SK-N-MC (cell line): ENCODE measurements at regions not wholly inside any gene's neighbourhood (a gene's known extent, or its start where the extent isn't known, plus 50 kb on each side); places are given as distances from the start of the nearest gene placed in this dataset.

Experiments
- DNase-seq: peaks from one replicate; pipeline ENCODE4 v3.0.0-alpha.2; 2011; ENCODE audit warnings: low read depth, low spot score
- H3K27ac ChIP-seq: fragments of 200-600 bp; sonication (generic); 2 replicates; pipeline ENCODE4 v1.5.1; 2016; ENCODE audit warnings: mixed run types
- H3K36me3 ChIP-seq: fragments of 200-600 bp; sonication (generic); 2 replicates; pipeline ENCODE4 v1.6.1; 2017; ENCODE audit warnings: antibody characterized with exemption, low read length, mixed read lengths; ENCODE audit not compliant: insufficient read depth
- H3K4me3 ChIP-seq: fragments of 200-600 bp; sonication (generic); 2 replicates; pipeline ENCODE4 v1.5.1; 2016
- H3K9ac ChIP-seq: fragments of 200-600 bp; sonication (generic); 2 replicates; pipeline ENCODE4 v1.8.0; 2017; ENCODE audit warnings: mixed run types, mixed read lengths; ENCODE audit not compliant: insufficient read length
- H3K9me3 ChIP-seq: fragments of 200-600 bp; sonication (generic); 2 replicates; pipeline ENCODE4 v1.6.1; 2017; ENCODE audit warnings: low read depth, mild to moderate bottlenecking, antibody characterized with exemption, low read length, moderate library complexity, mixed read lengths
- EZH2 ChIP-seq: fragments of 200-600 bp; sonication (generic); IDR thresholded peaks from one replicate; pipeline ENCODE4 v1.6.1; 2017; ENCODE audit warnings: antibody characterized with exemption
- FOXP2 ChIP-seq: optimal IDR thresholded peaks from 2 replicates; pipeline ENCODE3; 2011; ENCODE audit warnings: mild to moderate bottlenecking, moderate library complexity; ENCODE audit not compliant: insufficient read depth; ENCODE audit errors: extremely low read length, control extremely low read depth
- POLR2AphosphoS5 ChIP-seq: IDR thresholded peaks from 2 replicates; pipeline ENCODE4 v1.6.1; 2012; ENCODE audit warnings: mild to moderate bottlenecking, low read depth, low read length, borderline replicate concordance

DNA sequence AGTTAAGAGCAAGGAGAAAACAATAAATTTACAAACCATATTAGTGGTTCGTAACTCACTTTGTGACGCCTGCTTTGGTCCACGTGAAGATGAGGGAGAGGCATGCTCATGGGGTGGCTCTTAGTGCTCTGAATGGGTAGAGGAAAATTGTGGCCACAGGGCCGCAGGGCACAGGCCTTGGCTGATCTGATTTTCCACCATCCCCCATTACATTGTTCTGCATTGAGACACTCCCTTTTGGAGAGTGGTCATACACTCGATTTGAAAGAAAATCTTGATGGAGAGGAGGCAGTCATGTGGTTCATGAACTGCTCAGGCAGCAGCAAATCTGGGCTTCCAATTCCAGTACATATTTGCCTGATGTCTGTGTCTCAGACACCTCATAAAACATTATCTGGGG is 815.2 kb downstream of the UQCRFS1 start:
- Histone ChIP-seq H3K9ac (no peak overlapping the region), H3K9me3 (no peaks in the 10 kb centered on the region)

DNA sequence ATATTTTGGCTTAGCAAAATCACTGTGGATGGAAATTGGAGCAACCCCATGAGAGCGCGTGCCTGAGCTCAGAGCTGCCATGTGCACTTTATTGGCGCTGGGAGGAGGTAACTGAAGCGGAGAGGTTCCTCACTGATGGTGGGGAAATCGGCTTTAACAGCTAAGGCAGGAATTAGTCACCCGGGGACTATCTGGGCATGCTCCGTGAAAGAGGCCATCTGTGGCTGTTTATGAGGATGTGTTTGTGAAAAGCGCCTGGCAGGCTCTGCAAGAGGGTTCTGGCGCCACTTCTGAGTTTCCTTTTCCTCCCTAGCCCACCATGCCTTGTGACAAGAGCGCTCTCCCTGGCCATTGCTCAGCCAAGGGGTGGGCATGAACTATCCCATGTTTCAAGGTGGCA is 815.6 kb downstream of the UQCRFS1 start:
- Histone ChIP-seq H3K4me3 (no peak overlapping the region), H3K27ac (no peak overlapping the region), H3K36me3 (no peaks in the 10 kb centered on the region), H3K9me3 (no peaks in the 10 kb centered on the region), H3K9ac (no peak overlapping the region)
- no peak for TF ChIP-seq FOXP2
- no peak for TF ChIP-seq EZH2
- TF ChIP-seq POLR2AphosphoS5, result no peak
- DNase-seq, result no peak

More for the DNA sequence above, 815.2 kb downstream of the UQCRFS1 start:
- Histone ChIP-seq H3K4me3 (no peak overlapping the region), H3K27ac (no peak overlapping the region), H3K36me3 (no peaks in the 10 kb centered on the region)
- no peak for DNase-seq
- no peak for TF ChIP-seq POLR2AphosphoS5
- no peak for TF ChIP-seq EZH2
- TF ChIP-seq FOXP2, result no peak

DNA sequence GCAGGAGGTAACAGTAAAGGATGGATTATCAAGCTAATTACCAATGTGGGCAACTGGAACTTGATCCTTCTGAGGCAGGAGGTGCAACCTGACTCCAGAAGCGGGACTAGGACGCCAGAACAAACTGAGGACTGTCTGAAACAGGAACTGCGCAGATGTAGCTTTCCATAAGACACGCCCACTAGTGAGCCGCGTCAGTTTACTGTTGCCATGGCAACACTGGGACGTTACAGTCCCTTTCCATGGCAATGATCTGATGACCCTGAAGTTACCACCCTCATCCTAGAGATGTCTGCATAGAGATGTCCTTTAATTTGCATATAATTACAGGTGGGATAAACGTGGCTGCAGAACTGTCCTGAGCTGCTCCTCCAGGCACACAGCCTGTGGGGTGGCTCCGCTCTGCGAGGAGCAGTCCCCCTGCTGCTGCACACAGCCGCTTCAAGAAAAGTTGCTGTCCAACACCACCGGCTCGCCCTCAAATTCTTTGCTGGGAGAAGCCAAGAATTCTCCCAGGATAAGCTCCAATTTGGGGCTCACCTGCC is 816.6 kb downstream of the UQCRFS1 start:
- TF ChIP-seq POLR2AphosphoS5 (no peak), FOXP2 (no peak), EZH2 (no peak)
- no peak overlapping the region for H3K9ac ChIP-seq
- no peak for DNase-seq
- no peak overlapping the region for H3K27ac ChIP-seq
- H3K36me3 ChIP-seq, result no peaks in the 10 kb centered on the region
- H3K9me3 ChIP-seq, result no peaks in the 10 kb centered on the region
- no peak overlapping the region for H3K4me3 ChIP-seq

DNA sequence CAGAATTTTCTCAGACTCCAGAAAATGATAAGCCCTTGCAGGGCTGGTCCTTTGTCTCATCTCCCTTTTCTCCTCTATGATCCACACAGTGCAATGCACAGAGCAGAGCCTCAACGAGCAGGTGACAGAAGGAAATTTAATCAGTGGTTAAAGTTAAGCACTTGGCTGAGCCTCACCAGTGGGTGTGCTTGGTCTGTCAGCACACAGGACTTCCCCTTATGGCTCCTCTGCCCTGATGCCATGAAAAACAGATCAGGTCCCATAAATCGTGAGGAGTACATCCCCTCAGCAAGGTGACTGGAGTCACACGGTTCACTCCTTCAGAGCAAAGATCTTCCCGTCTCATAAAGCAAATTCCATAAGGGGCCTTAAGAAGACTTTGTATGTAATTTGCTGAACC is 818.2 kb downstream of the UQCRFS1 start:
- DNase-seq, result no peak
- Histone ChIP-seq H3K27ac (no peak overlapping the region), H3K36me3 (no peaks in the 10 kb centered on the region), H3K9ac (no peak overlapping the region), H3K9me3 (no peaks in the 10 kb centered on the region), H3K4me3 (no peak overlapping the region)
- TF ChIP-seq FOXP2, result no peak
- TF ChIP-seq EZH2, result no peak
- no peak for TF ChIP-seq POLR2AphosphoS5

GRCh38 chr19:28393574-28394336 is 819.2 kb downstream of the UQCRFS1 start:
- TF ChIP-seq FOXP2 (no peak), EZH2 (no peak), POLR2AphosphoS5 (no peak)
- no peak overlapping the region for H3K9ac ChIP-seq

GRCh38 chr19:28388988-28389387 is 824.0 kb downstream of the UQCRFS1 start:
- no peaks in the 10 kb centered on the region for H3K36me3 ChIP-seq
- no peaks in the 10 kb centered on the region for H3K9me3 ChIP-seq
- TF ChIP-seq POLR2AphosphoS5 (no peak), EZH2 (no peak), FOXP2 (no peak)
- DNase-seq, result no peak
- H3K27ac ChIP-seq, result no peak overlapping the region
- H3K9ac ChIP-seq, result no peak overlapping the region
- H3K4me3 ChIP-seq, result no peak overlapping the region

More at GRCh38 chr19:28393574-28394336, 819.2 kb downstream of the UQCRFS1 start:
- H3K4me3 ChIP-seq, result no peak overlapping the region
- no peaks in the 10 kb centered on the region for H3K9me3 ChIP-seq
- H3K27ac ChIP-seq, result no peak overlapping the region
- DNase-seq, result no peak
- no peaks in the 10 kb centered on the region for H3K36me3 ChIP-seq

- Histone ChIP-seq H3K9ac (no peak overlapping the region), H3K36me3 (no peaks in the 10 kb centered on the region), H3K4me3 (no peak overlapping the region), H3K27ac (no peak overlapping the region), H3K9me3 (no peaks in the 10 kb centered on the region)
- no peak for TF ChIP-seq POLR2AphosphoS5
- TF ChIP-seq FOXP2, result no peak
- TF ChIP-seq EZH2, result no peak
- DNase-seq, result no peak
Measured at GRCh38 chr19:28387507-28387906, 825.4 kb downstream of the UQCRFS1 start.

DNA sequence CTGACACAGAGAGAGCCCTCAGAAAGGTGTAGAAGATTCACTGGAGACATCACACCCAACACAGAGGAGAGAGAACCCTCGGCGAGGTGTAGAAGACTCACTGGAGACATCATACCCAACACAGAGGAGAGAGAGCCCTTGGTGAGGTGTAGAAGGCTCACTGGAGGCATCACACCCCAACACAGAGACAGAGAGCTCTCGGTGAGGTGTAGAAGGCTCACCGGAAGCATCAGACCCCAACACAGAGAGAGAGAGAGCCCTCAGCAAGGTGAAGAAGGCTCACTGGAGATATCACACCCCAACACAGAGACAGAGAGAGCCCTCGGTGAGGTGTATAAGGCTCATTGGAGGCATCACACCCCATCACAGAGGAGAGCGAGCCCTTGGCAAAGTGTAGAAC is 826.5 kb downstream of the UQCRFS1 start:
- H3K36me3 ChIP-seq, result no peaks in the 10 kb centered on the region
- H3K9me3 ChIP-seq, result no peaks in the 10 kb centered on the region
- H3K27ac ChIP-seq, result no peak overlapping the region
- H3K4me3 ChIP-seq, result no peak overlapping the region
- no peak for DNase-seq
- no peak overlapping the region for H3K9ac ChIP-seq
- TF ChIP-seq POLR2AphosphoS5 (no peak), EZH2 (no peak), FOXP2 (no peak)

DNA sequence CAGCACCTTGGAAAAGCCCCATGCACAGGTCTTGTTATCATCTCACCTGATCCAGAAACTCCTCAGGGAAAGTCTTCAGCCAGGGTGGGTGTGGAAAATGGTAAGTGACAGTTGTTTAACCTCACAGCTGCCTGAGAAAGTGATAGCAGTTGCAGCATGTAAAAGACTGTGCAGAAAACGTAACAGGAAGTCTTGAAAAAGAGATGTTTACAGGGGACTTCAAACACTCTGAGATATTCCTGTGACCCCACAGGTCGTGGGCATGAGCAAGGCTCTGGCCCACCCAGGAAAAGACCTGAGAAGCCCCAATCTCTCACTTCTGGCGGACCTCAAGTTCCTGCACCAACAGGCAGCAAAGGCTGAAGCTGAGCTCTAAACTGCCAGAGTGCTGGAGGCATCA is 826.9 kb downstream of the UQCRFS1 start:
- Histone ChIP-seq H3K9ac (no peak overlapping the region), H3K9me3 (no peaks in the 10 kb centered on the region), H3K4me3 (no peak overlapping the region), H3K27ac (no peak overlapping the region), H3K36me3 (no peaks in the 10 kb centered on the region)
- DNase-seq, result no peak
- TF ChIP-seq EZH2, result no peak
- TF ChIP-seq POLR2AphosphoS5, result no peak
- no peak for TF ChIP-seq FOXP2
